ENCODE measurements at regions not wholly inside any gene's neighbourhood (a gene's known extent, or its start where the extent isn't known, plus 50 kb on each side); places are given as distances from the start of the nearest gene placed in this dataset.
"Not testable (repeated sequence)": the region's sequence is repeated elsewhere in the genome, so short reads cannot be mapped to it uniquely, and the experiment has no call there.

GRCh38 chr5:42940853-42941252, 99.3 kb downstream of the ANXA2R start:
- Histone ChIP-seq H3K27me3 (ENCODE audit: control insufficient read depth, extremely low read depth, insufficient read depth, low read length) (no peaks in the 10 kb centered on the region), H3K4me2 (ENCODE audit: control insufficient read depth, extremely low read depth, insufficient read depth, low read depth, low read length) (no peak overlapping the region), H3K9ac (ENCODE audit: control insufficient read depth, extremely low read depth, insufficient read depth, low read length) (no peak overlapping the region), H3K36me3 (ENCODE audit: control insufficient read depth in 2 of 2, extremely low read depth in 1 of 2, insufficient read depth in 2 of 2, low read length in 2 of 2) (no peaks in the 10 kb centered on the region), H4K20me1 (ENCODE audit: control insufficient read depth, extremely low read depth, insufficient read depth, low read length) (no peaks in the 10 kb centered on the region), H2AFZ (ENCODE audit: control insufficient read depth, low read length) (no peak overlapping the region), H3K9me3 (ENCODE audit: control insufficient read depth, low read depth, low read length) (no peaks in the 10 kb centered on the region), H3K79me2 (ENCODE audit: control insufficient read depth, insufficient read depth, low read length) (no peaks in the 10 kb centered on the region), H3K9me1 (ENCODE audit: control insufficient read depth, extremely low read depth, insufficient read depth, low read length) (no peaks in the 10 kb centered on the region), H3K27ac (ENCODE audit: control insufficient read depth, insufficient read depth, low read length) (no peak overlapping the region), H3K4me3 (ENCODE audit: control insufficient read depth in 2 of 3, extremely low read depth in 1 of 3, insufficient read depth in 2 of 3, low read depth in 1 of 3, low read length in 3 of 3) (no peak overlapping the region), H3K4me1 (ENCODE audit: control insufficient read depth, extremely low read depth, insufficient read depth, low read length) (peaks cover 5% of the 10 kb centered on the region)
- TF ChIP-seq EZH2 (IDR thresholded peaks at IDR 0.05; ENCODE audit: low read length) (no peak), CTCF (optimal IDR thresholded peaks at IDR 0.05 in 1 of 3, IDR thresholded peaks at IDR 0.05 in 1 of 3, conservative IDR thresholded peaks at IDR 0.05 in 1 of 3; ENCODE audit: extremely low read depth in 1 of 3, insufficient read depth in 2 of 3, low read length in 3 of 3) (no peak)
- FAIRE-seq, result no peak
- dilution Hi-C loops (cut with MboI; ENCODE audit: extremely low pct_ligation_motif_present, low sequenced_read_pairs), result no loop called here
- no peak for DNase-seq (ENCODE audit: low read depth, low spot score)

- H3K9me1 ChIP-seq (ENCODE audit: control insufficient read depth, extremely low read depth, insufficient read depth, low read length); H2AFZ ChIP-seq (ENCODE audit: control insufficient read depth, low read length); H3K9ac ChIP-seq (ENCODE audit: control insufficient read depth, extremely low read depth, insufficient read depth, low read length): not testable (repeated sequence)
These were observed 108.1 kb downstream of the ANXA2R start for GRCh38 chr5:42932011-42932410.

GRCh38 chr5:42931451-42931850, 108.7 kb downstream of the ANXA2R start:
- H3K27ac ChIP-seq (ENCODE audit: control insufficient read depth, insufficient read depth, low read length); H3K36me3 ChIP-seq (ENCODE audit: control insufficient read depth in 2 of 2, extremely low read depth in 1 of 2, insufficient read depth in 2 of 2, low read length in 2 of 2); H3K27me3 ChIP-seq (ENCODE audit: control insufficient read depth, extremely low read depth, insufficient read depth, low read length); H4K20me1 ChIP-seq (ENCODE audit: control insufficient read depth, extremely low read depth, insufficient read depth, low read length); H3K4me2 ChIP-seq (ENCODE audit: control insufficient read depth, extremely low read depth, insufficient read depth, low read depth, low read length); H3K4me1 ChIP-seq (ENCODE audit: control insufficient read depth, extremely low read depth, insufficient read depth, low read length); H2AFZ ChIP-seq (ENCODE audit: control insufficient read depth, low read length); H3K9me1 ChIP-seq (ENCODE audit: control insufficient read depth, extremely low read depth, insufficient read depth, low read length); H3K9me3 ChIP-seq (ENCODE audit: control insufficient read depth, low read depth, low read length); H3K4me3 ChIP-seq (ENCODE audit: control insufficient read depth in 2 of 3, extremely low read depth in 1 of 3, insufficient read depth in 2 of 3, low read depth in 1 of 3, low read length in 3 of 3); dilution Hi-C loops (cut with MboI; ENCODE audit: extremely low pct_ligation_motif_present, low sequenced_read_pairs); DNase-seq (ENCODE audit: low read depth, low spot score); FAIRE-seq; H3K79me2 ChIP-seq (ENCODE audit: control insufficient read depth, insufficient read depth, low read length); H3K9ac ChIP-seq (ENCODE audit: control insufficient read depth, extremely low read depth, insufficient read depth, low read length): not testable (repeated sequence)

More at GRCh38 chr5:42932011-42932410, 108.1 kb downstream of the ANXA2R start:
- H3K27me3 ChIP-seq (ENCODE audit: control insufficient read depth, extremely low read depth, insufficient read depth, low read length); H3K79me2 ChIP-seq (ENCODE audit: control insufficient read depth, insufficient read depth, low read length); H3K27ac ChIP-seq (ENCODE audit: control insufficient read depth, insufficient read depth, low read length); FAIRE-seq; H3K4me2 ChIP-seq (ENCODE audit: control insufficient read depth, extremely low read depth, insufficient read depth, low read depth, low read length); H3K4me1 ChIP-seq (ENCODE audit: control insufficient read depth, extremely low read depth, insufficient read depth, low read length); H3K9me3 ChIP-seq (ENCODE audit: control insufficient read depth, low read depth, low read length); dilution Hi-C loops (cut with MboI; ENCODE audit: extremely low pct_ligation_motif_present, low sequenced_read_pairs); H3K36me3 ChIP-seq (ENCODE audit: control insufficient read depth in 2 of 2, extremely low read depth in 1 of 2, insufficient read depth in 2 of 2, low read length in 2 of 2); H4K20me1 ChIP-seq (ENCODE audit: control insufficient read depth, extremely low read depth, insufficient read depth, low read length); DNase-seq (ENCODE audit: low read depth, low spot score); H3K4me3 ChIP-seq (ENCODE audit: control insufficient read depth in 2 of 3, extremely low read depth in 1 of 3, insufficient read depth in 2 of 3, low read depth in 1 of 3, low read length in 3 of 3): not testable (repeated sequence)

All from keratinocyte (primary cell).